ENCODE measurements at regions not wholly inside any gene's neighbourhood (a gene's known extent, or its start where the extent isn't known, plus 50 kb on each side); places are given as distances from the start of the nearest gene placed in this dataset.

DNA sequence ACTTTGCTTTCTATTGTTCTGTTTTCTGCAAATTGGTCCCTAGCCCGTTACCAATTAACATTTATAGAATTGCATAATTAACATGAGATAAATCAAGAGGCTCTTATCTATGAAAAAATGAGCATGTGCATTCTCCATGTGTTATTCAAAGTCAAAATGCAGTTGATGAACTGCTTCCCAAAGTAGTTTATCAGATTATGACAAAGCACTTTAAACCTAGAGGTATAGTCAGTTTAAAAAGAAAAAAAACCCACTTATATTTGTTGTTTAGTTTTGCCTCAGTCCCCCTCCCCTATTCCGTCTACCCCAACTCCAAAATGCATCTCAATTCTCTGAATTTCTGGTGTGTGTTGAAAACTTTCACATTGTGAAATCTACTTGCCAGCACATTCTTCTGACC lies 119.5 kb downstream of the ATXN3L start:
- TF ChIP-seq, protein P1, sequence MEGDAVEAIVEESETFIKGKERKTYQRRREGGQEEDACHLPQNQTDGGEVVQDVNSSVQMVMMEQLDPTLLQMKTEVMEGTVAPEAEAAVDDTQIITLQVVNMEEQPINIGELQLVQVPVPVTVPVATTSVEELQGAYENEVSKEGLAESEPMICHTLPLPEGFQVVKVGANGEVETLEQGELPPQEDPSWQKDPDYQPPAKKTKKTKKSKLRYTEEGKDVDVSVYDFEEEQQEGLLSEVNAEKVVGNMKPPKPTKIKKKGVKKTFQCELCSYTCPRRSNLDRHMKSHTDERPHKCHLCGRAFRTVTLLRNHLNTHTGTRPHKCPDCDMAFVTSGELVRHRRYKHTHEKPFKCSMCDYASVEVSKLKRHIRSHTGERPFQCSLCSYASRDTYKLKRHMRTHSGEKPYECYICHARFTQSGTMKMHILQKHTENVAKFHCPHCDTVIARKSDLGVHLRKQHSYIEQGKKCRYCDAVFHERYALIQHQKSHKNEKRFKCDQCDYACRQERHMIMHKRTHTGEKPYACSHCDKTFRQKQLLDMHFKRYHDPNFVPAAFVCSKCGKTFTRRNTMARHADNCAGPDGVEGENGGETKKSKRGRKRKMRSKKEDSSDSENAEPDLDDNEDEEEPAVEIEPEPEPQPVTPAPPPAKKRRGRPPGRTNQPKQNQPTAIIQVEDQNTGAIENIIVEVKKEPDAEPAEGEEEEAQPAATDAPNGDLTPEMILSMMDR (conservative IDR thresholded peaks at IDR 0.05; ENCODE audit: low read length): no peak
- TF ChIP-seq EZH2phosphoT487 (IDR thresholded peaks at IDR 0.05; ENCODE audit: borderline replicate concordance): no peak

All from Loucy (cell line).